Common myeloid progenitor, CD34-positive (primary cell): ENCODE measurements at regions not wholly inside any gene's neighbourhood (a gene's known extent, or its start where the extent isn't known, plus 50 kb on each side); places are given as distances from the start of the nearest gene placed in this dataset.

Source experiments
- CTCF ChIA-PET: fragments of 350-600 bp; sonication (Branson Sonifier 250); formaldehyde crosslinking; loops from one replicate; lab custom pipeline; 2021; ENCODE audit warnings: antibody characterized with exemption; lab: Charles Lee
- POLR2A ChIA-PET: fragments of 350-600 bp; sonication (Branson Sonifier 250); formaldehyde crosslinking; loops from one replicate; lab custom pipeline; 2021; ENCODE audit warnings: antibody characterized with exemption; lab: Charles Lee
- DNase-seq, 3 donors: peaks; one replicate each; pipeline versions ENCODE4 v3.0.0 to v3.0.0-alpha.2; 2013
- H3K27ac ChIP-seq, 2 experiments: 1 replicate in 1 of 2; 2 replicates in 1 of 2; pipeline ENCODE4 v1.7.0; 2013; ENCODE audit warnings: inconsistent platforms in 2 of 2, low read length in 2 of 2, mild to moderate bottlenecking in 2 of 2, low read depth in 1 of 2, moderate library complexity in 1 of 2; ENCODE audit not compliant: severe bottlenecking in 2 of 2, insufficient read depth in 1 of 2, poor library complexity in 1 of 2
- H3K27me3 ChIP-seq, 5 experiments: replicated peaks in 2 of 5; 1 replicate in 3 of 5; 2 replicates in 2 of 5; pipeline versions ENCODE4 v1.6.1 to v1.7.0; 2013; ENCODE audit warnings: low read length in 4 of 5, mild to moderate bottlenecking in 2 of 5, moderate library complexity in 2 of 5, inconsistent platforms in 1 of 5; ENCODE audit not compliant: insufficient read depth in 5 of 5, control insufficient read depth in 4 of 5
- H3K36me3 ChIP-seq, 4 experiments: 1 replicate in 2 of 4; 2 replicates in 2 of 4; pipeline versions ENCODE4 v1.6.1 to v1.7.0; 2013; ENCODE audit warnings: low read length in 3 of 4, control low read depth in 1 of 4, mild to moderate bottlenecking in 1 of 4; ENCODE audit not compliant: control insufficient read depth in 4 of 4, insufficient read depth in 4 of 4
- H3K4me1 ChIP-seq, 4 experiments: 1 replicate in 3 of 4; 2 replicates in 1 of 4; pipeline versions ENCODE4 v1.6.1 to v1.7.1; 2013; ENCODE audit warnings: low read length in 3 of 4, mild to moderate bottlenecking in 3 of 4, control low read depth in 1 of 4, inconsistent platforms in 1 of 4, moderate library complexity in 1 of 4; ENCODE audit not compliant: control insufficient read depth in 4 of 4, insufficient read depth in 4 of 4; ENCODE audit errors: control extremely low read depth in 1 of 4
- H3K4me3 ChIP-seq, 7 experiments: 1 replicate in 4 of 7; 2 replicates in 3 of 7; pipeline versions ENCODE4 v1.5.1 to v1.7.0; 2013; ENCODE audit warnings: mild to moderate bottlenecking in 7 of 7, low read length in 6 of 7, moderate library complexity in 6 of 7, inconsistent platforms in 2 of 7, low read depth in 2 of 7, control low read depth in 1 of 7; ENCODE audit not compliant: insufficient read depth in 4 of 7, control insufficient read depth in 1 of 7; ENCODE audit errors: extremely low read depth in 1 of 7
- H3K9me3 ChIP-seq, 5 experiments: 1 replicate in 4 of 5; 2 replicates in 1 of 5; pipeline versions ENCODE4 v1.6.1 to v1.7.1; 2013; ENCODE audit warnings: low read length in 4 of 5, mild to moderate bottlenecking in 2 of 5, inconsistent platforms in 1 of 5, low read depth in 1 of 5, moderate library complexity in 1 of 5; ENCODE audit not compliant: control insufficient read depth in 4 of 5, insufficient read depth in 2 of 5; ENCODE audit errors: control extremely low read depth in 1 of 5
- WGBS: methylation state at CpG from one replicate; pipeline ENCODE4 v1.1.5; 2013; ENCODE audit not compliant: insufficient coverage; 5-methylcytosine and 5-hydroxymethylcytosine counted together

- Histone ChIP-seq H3K4me3 (no peak overlapping the region), H3K27me3 (no peaks in the 10 kb centered on the region), H3K4me1 (peaks cover 0 to 10% (median 2%) of the 10 kb centered on the region in 4 experiments), H3K36me3 (peaks cover 5 to 16% (median 11%) of the 10 kb centered on the region in 4 experiments), H3K27ac (no peak overlapping the region), H3K9me3 (no peaks in the 10 kb centered on the region)
- DNase-seq = no peak
- ChIA-PET POLR2A (no interaction called here), CTCF (no interaction called here)
- no CpG with 5 or more reads among the region's 4 CpGs for WGBS
These were observed 76.3 kb downstream of the BOLA3 start for GRCh38 chr2:74071426-74071825.

- no peak overlapping the region for H3K27ac ChIP-seq
- POLR2A ChIA-PET = no interaction called here
- H3K9me3 ChIP-seq = no peaks in the 10 kb centered on the region
- DNase-seq = peak; percentile 20 to 44 (median 41)
- no CpG with 5 or more reads among the region's 1 CpG for WGBS
- H3K4me1 ChIP-seq = peaks cover 0 to 10% (median 2%) of the 10 kb centered on the region in 4 experiments
- H3K4me3 ChIP-seq = peak overlapping the region in 2 of 7 experiments; percentile 7 to 29
- H3K36me3 ChIP-seq = peaks cover 6 to 22% (median 14%) of the 10 kb centered on the region in 4 experiments
- no peaks in the 10 kb centered on the region for H3K27me3 ChIP-seq
- CTCF ChIA-PET = no interaction called here
These were observed 75.1 kb downstream of the BOLA3 start for GRCh38 chr2:74072565-74072964.

GRCh38 chr2:74074487-74074886 is 73.2 kb downstream of the BOLA3 start:
- H3K36me3 ChIP-seq = peaks cover 6 to 23% (median 14%) of the 10 kb centered on the region in 4 experiments
- H3K4me1 ChIP-seq = peaks cover 0 to 11% (median 2%) of the 10 kb centered on the region in 4 experiments
- ChIA-PET CTCF (interaction anchor here (0.9 kb wide), 1 partner anchor 10 kb away, joined by 4 read pairs; no protein-coding TSS in a partner anchor), POLR2A (no interaction called here)
- H3K4me3 ChIP-seq = no peak overlapping the region
- 97% methylated on average over 3 of the region's 4 CpGs for WGBS
- H3K27me3 ChIP-seq = no peaks in the 10 kb centered on the region
- H3K27ac ChIP-seq = no peak overlapping the region
- DNase-seq = no peak
- H3K9me3 ChIP-seq = no peaks in the 10 kb centered on the region

- WGBS = no CpG with 5 or more reads among the region's 1 CpG
- no peaks in the 10 kb centered on the region for H3K27me3 ChIP-seq
- DNase-seq = no peak
These were observed 71.6 kb downstream of the BOLA3 start for GRCh38 chr2:74076074-74076470.

GRCh38 chr2:74077636-74078035 is 70.1 kb downstream of the BOLA3 start:
- no peak for DNase-seq
- CTCF ChIA-PET = interaction anchor here (1.6 kb wide), 1 partner anchor 8 kb away, joined by 5 read pairs; no protein-coding TSS in a partner anchor
- Histone ChIP-seq H3K36me3 (peaks cover 13 to 38% (median 31%) of the 10 kb centered on the region in 4 experiments), H3K4me3 (no peak overlapping the region), H3K27me3 (no peaks in the 10 kb centered on the region), H3K9me3 (no peaks in the 10 kb centered on the region), H3K4me1 (peaks cover 0 to 11% (median under 1%) of the 10 kb centered on the region in 4 experiments), H3K27ac (peak overlapping the region in 1 of 2 experiments; percentile 45)
- 92% methylated on average over 4 of the region's 7 CpGs for WGBS
- POLR2A ChIA-PET = interaction anchor here (0.5 kb wide), 1 partner anchor 32 kb away, joined by 3 read pairs; no protein-coding TSS in a partner anchor

More at GRCh38 chr2:74076074-74076470, 71.6 kb downstream of the BOLA3 start:
- Histone ChIP-seq H3K36me3 (peaks cover 7 to 27% (median 20%) of the 10 kb centered on the region in 4 experiments), H3K4me1 (peaks cover 0 to 15% (median 2%) of the 10 kb centered on the region in 4 experiments), H3K9me3 (no peaks in the 10 kb centered on the region), H3K4me3 (no peak overlapping the region), H3K27ac (no peak overlapping the region)
- ChIA-PET CTCF (interaction anchor here (0.6 to 1.1 kb wide), 4 partner anchors 80 to 205 kb away, joined by 3 to 5 read pairs (median 3); no protein-coding TSS in a partner anchor), POLR2A (interaction anchor here (0.6 kb wide), 1 partner anchor 1613 kb away, joined by 5 read pairs; no protein-coding TSS in a partner anchor)

- no peaks in the 10 kb centered on the region for H3K27me3 ChIP-seq
- peaks cover 15 to 44% (median 34%) of the 10 kb centered on the region in 4 experiments for H3K36me3 ChIP-seq
- H3K27ac ChIP-seq = peak overlapping the region in 1 of 2 experiments; percentile 45
These were observed 69.2 kb downstream of the BOLA3 start for GRCh38 chr2:74078466-74078865.

More at GRCh38 chr2:74078466-74078865, 69.2 kb downstream of the BOLA3 start:
- Histone ChIP-seq H3K9me3 (no peaks in the 10 kb centered on the region), H3K4me3 (no peak overlapping the region), H3K4me1 (peaks cover 0 to 4% (median 0%) of the 10 kb centered on the region in 4 experiments)
- POLR2A ChIA-PET = no interaction called here
- CTCF ChIA-PET = interaction anchor here (0.7 to 1.6 kb wide), 2 partner anchors 8 to 9 kb away, joined by 3 to 5 read pairs; no protein-coding TSS in a partner anchor
- DNase-seq = no peak
